WERI-Rb-1 (cell line): ENCODE measurements at regions not wholly inside any gene's neighbourhood (a gene's known extent, or its start where the extent isn't known, plus 50 kb on each side); places are given as distances from the start of the nearest gene placed in this dataset.

ENCODE experiments used
- DNase-seq: peaks from one replicate; pipeline ENCODE4 v3.0.0-alpha.2; 2020
- H3K27ac ChIP-seq: fragments of 250-450 bp; sonication (Bioruptor Pico); 2 replicates; pipeline ENCODE4 v1.5.1; 2020; ENCODE audit warnings: mild to moderate bottlenecking, moderate library complexity
- H3K27me3 ChIP-seq: fragments of 250-450 bp; sonication (Bioruptor Pico); 2 replicates; pipeline ENCODE4 v1.5.1; 2021; ENCODE audit warnings: mild to moderate bottlenecking, low read depth, moderate library complexity; ENCODE audit not compliant: insufficient read depth, severe bottlenecking
- H3K36me3 ChIP-seq: fragments of 250-450 bp; sonication (Bioruptor Pico); 2 replicates; pipeline ENCODE4 v1.5.1; 2020; ENCODE audit warnings: mild to moderate bottlenecking, moderate library complexity
- H3K4me3 ChIP-seq: 2 replicates; pipeline ENCODE4 v1.5.1; 2011; ENCODE audit warnings: low read depth, mild to moderate bottlenecking, control low read depth, low read length
- H3K9me3 ChIP-seq: fragments of 250-450 bp; sonication (Bioruptor Pico); 2 replicates; pipeline ENCODE4 v1.5.1; 2021; ENCODE audit warnings: mild to moderate bottlenecking, moderate library complexity; ENCODE audit not compliant: severe bottlenecking
- TF ChIP-seq, protein P1 (sequence below): IDR thresholded peaks from 2 replicates; pipeline ENCODE4 v1.5.1; 2011; ENCODE audit warnings: low read depth, mild to moderate bottlenecking, control low read depth, inconsistent platforms, low read length

- TF ChIP-seq, protein P1, sequence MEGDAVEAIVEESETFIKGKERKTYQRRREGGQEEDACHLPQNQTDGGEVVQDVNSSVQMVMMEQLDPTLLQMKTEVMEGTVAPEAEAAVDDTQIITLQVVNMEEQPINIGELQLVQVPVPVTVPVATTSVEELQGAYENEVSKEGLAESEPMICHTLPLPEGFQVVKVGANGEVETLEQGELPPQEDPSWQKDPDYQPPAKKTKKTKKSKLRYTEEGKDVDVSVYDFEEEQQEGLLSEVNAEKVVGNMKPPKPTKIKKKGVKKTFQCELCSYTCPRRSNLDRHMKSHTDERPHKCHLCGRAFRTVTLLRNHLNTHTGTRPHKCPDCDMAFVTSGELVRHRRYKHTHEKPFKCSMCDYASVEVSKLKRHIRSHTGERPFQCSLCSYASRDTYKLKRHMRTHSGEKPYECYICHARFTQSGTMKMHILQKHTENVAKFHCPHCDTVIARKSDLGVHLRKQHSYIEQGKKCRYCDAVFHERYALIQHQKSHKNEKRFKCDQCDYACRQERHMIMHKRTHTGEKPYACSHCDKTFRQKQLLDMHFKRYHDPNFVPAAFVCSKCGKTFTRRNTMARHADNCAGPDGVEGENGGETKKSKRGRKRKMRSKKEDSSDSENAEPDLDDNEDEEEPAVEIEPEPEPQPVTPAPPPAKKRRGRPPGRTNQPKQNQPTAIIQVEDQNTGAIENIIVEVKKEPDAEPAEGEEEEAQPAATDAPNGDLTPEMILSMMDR, result no peak
- H3K9me3 ChIP-seq, result no peaks in the 10 kb centered on the region
- DNase-seq, result no peak
- no peak overlapping the region for H3K27ac ChIP-seq
- no peak overlapping the region for H3K4me3 ChIP-seq
- H3K36me3 ChIP-seq, result no peaks in the 10 kb centered on the region
- peaks cover 50% of the 10 kb centered on the region for H3K27me3 ChIP-seq
Measured at GRCh38 chr10:125451319-125451718, 231.6 kb downstream of the TEX36 start.

DNA sequence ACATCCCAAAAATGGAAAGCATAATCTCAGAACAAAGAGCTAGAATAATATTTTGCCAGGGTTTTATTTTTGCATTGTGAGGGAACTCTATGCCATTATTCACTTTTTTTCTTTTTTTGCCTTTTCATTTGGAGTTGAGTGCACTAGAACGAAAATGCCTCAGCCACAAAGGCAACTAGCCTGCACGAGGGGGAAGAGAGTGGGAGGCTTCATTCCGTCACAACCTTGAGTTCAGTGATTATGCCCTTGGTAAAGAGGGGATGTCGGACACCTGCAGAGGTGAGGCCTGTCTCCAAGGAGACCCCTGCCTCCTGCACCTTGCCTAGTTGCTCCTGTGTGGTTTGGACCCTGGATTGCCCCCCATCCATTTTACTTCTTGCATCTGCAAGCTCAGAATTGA, 232.7 kb downstream of the TEX36 start:
- TF ChIP-seq, protein P1, result no peak

DNA sequence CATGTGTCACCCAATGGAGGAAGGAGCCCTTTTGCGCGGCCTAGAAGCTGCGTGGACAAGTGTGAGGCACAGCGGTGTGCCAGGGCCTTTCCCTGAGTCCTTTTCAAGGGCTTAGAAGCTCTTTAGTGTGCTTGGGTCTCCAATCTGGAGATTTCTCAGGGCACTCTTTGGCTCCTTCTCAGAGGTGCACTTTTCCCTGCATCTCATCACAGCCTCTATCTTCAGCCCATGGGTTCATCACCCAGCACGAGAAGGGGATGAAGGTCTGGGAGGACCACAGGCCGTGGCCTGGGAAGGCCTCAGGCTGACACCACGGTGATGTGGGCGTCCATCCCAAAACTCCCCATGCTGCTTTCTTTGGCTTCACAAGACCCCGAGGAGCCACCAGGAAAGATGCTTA, 233.4 kb downstream of the TEX36 start:
- TF ChIP-seq, protein P1, result no peak

More for the DNA sequence above, 232.7 kb downstream of the TEX36 start:
- H3K36me3 ChIP-seq, result no peaks in the 10 kb centered on the region
- H3K27ac ChIP-seq, result no peak overlapping the region
- no peak for DNase-seq
- no peak overlapping the region for H3K4me3 ChIP-seq
- no peaks in the 10 kb centered on the region for H3K9me3 ChIP-seq
- peaks cover 49% of the 10 kb centered on the region for H3K27me3 ChIP-seq

DNA sequence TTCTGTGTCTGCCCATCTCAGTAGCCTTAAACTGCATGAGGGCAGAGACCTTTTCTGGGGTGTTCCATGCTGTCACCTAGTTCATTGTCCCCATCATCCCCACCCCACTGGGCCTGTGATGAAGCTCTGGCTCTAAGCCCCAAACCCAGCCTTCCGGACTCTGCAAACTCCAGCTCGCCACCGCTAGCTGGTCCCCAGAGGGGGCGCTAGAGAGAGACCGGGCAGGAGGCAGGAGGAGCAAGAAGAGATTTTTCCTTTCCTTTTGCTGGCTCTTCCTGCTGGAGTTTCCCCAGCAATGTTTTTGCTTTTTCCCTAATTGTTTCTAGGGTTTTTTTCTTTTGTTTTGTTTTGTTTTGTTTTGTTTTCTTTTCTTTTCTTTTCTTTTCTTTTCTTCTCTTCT, 234.4 kb downstream of the TEX36 start:
- DNase-seq, result peak; percentile 22
- Histone ChIP-seq H3K27ac (no peak overlapping the region), H3K9me3 (no peaks in the 10 kb centered on the region), H3K27me3 (peaks cover 44% of the 10 kb centered on the region), H3K4me3 (no peak overlapping the region), H3K36me3 (no peaks in the 10 kb centered on the region)
- TF ChIP-seq, protein P1, result peak; percentile 57

More for the DNA sequence above, 233.4 kb downstream of the TEX36 start:
- H3K4me3 ChIP-seq, result no peak overlapping the region
- peaks cover 44% of the 10 kb centered on the region for H3K27me3 ChIP-seq
- no peak for DNase-seq
- no peaks in the 10 kb centered on the region for H3K9me3 ChIP-seq
- no peak overlapping the region for H3K27ac ChIP-seq
- H3K36me3 ChIP-seq, result no peaks in the 10 kb centered on the region

- Histone ChIP-seq H3K4me3 (no peak overlapping the region), H3K27ac (no peak overlapping the region), H3K36me3 (no peaks in the 10 kb centered on the region), H3K27me3 (peaks cover 48% of the 10 kb centered on the region), H3K9me3 (no peaks in the 10 kb centered on the region)
- TF ChIP-seq, protein P1, result no peak
- DNase-seq, result no peak
Measured at GRCh38 chr10:125444790-125445189, 238.2 kb downstream of the TEX36 start.

- DNase-seq, result no peak
- Histone ChIP-seq H3K27ac (no peak overlapping the region), H3K36me3 (no peaks in the 10 kb centered on the region), H3K27me3 (peaks cover 51% of the 10 kb centered on the region), H3K9me3 (no peaks in the 10 kb centered on the region), H3K4me3 (no peak overlapping the region)
- TF ChIP-seq, protein P1, result no peak
Measured at GRCh38 chr10:125442856-125443540, 240.0 kb downstream of the TEX36 start.
